B cell (primary cell): ENCODE measurements at regions not wholly inside any gene's neighbourhood (a gene's known extent, or its start where the extent isn't known, plus 50 kb on each side); places are given as distances from the start of the nearest gene placed in this dataset.

Experiments
- EZH2 ChIP-seq: IDR thresholded peaks from 2 replicates; pipeline ENCODE4 v1.6.1; 2012; ENCODE audit warnings: borderline replicate concordance, low read depth, mild to moderate bottlenecking, moderate library complexity, low read length; ENCODE audit not compliant: insufficient read depth, poor library complexity, severe bottlenecking
- TF ChIP-seq, protein P1 (sequence below): fragments of 200-600 bp; IDR thresholded peaks from one replicate; pipeline ENCODE4 v1.8.0; 2022; ENCODE audit warnings: antibody characterized with exemption, mild to moderate bottlenecking

DNA sequence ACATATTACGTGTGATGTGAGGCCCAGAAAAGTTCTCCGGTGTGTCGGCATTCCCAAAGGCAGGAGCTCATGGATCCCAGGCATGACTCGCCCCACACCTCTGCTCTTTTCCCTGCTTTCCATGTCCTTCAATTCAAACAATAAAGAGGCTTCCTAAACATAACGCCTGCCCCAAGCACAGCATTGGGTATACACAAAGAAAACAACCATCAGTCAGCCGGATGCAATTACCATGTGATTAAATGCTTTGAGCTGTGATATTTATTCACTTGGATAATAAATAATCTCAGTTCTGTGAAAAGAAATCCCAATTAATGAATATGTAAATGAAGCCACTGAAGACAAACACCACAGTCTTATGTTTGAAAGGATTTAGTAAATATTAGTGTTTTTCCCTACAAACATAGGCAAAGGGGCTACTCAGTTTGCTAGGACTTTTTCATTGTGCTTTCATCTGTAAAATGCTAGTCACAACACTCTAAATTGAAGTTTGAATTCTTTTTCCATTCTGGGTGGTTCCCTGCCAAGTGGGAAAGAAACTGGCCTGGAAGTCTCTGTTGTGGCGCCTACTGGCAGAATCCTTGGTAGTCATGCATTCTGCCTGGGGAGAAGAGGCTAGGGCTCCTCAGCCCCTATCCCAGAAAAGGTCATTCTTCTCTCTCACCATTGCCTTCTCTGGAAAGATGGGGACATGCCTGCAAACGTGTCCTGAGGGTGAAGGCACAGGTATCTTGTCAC, 144.7 kb downstream of the COL6A3 start:
- TF ChIP-seq, protein P1, sequence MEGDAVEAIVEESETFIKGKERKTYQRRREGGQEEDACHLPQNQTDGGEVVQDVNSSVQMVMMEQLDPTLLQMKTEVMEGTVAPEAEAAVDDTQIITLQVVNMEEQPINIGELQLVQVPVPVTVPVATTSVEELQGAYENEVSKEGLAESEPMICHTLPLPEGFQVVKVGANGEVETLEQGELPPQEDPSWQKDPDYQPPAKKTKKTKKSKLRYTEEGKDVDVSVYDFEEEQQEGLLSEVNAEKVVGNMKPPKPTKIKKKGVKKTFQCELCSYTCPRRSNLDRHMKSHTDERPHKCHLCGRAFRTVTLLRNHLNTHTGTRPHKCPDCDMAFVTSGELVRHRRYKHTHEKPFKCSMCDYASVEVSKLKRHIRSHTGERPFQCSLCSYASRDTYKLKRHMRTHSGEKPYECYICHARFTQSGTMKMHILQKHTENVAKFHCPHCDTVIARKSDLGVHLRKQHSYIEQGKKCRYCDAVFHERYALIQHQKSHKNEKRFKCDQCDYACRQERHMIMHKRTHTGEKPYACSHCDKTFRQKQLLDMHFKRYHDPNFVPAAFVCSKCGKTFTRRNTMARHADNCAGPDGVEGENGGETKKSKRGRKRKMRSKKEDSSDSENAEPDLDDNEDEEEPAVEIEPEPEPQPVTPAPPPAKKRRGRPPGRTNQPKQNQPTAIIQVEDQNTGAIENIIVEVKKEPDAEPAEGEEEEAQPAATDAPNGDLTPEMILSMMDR, result no peak
- TF ChIP-seq EZH2, result no peak
